Neural cell (in vitro differentiated cells): ENCODE measurements at regions not wholly inside any gene's neighbourhood (a gene's known extent, or its start where the extent isn't known, plus 50 kb on each side); places are given as distances from the start of the nearest gene placed in this dataset.

Experiments used
- EZH2 ChIP-seq: fragments of 200-600, 300-800 bp; shearing (Covaris generic), sonication (generic); IDR thresholded peaks from 2 replicates; pipeline ENCODE4 v1.6.1; 2014; ENCODE audit warnings: antibody characterized with exemption, low read length, borderline replicate concordance, mild to moderate bottlenecking; ENCODE audit not compliant: insufficient read depth, poor library complexity, severe bottlenecking
- MXI1 ChIP-seq: fragments of 450-650 bp; conservative IDR thresholded peaks from 2 replicates; pipeline ENCODE4 v1.6.1; 2014; ENCODE audit warnings: antibody characterized with exemption, mild to moderate bottlenecking; ENCODE audit not compliant: poor library complexity, severe bottlenecking
- TF ChIP-seq, protein P1 (sequence below): fragments of 450-650 bp; IDR thresholded peaks from 2 replicates; pipeline ENCODE4 v1.5.1; 2014; ENCODE audit warnings: antibody characterized with exemption, mild to moderate bottlenecking, moderate library complexity; ENCODE audit not compliant: poor library complexity, severe bottlenecking

DNA sequence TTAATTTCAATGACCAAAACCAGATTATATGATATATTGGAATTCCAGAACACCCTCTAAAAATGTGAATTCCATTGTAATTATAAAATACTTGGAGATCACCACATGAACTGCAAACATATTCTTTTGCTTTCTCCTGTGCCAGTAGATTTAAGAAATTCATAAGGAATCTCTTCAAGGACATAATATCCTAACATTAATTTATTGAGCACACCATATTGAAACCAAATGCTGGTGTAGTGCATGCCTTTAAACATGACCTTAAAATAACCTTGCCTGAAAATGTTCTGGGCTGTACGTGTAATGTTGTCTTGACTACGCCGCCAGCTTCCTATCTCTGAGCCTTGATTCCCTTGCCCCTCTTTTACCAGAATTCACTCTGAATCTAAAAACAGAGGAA lies 205.0 kb upstream of the ACTBL2 start:
- TF ChIP-seq EZH2 (no peak), MXI1 (no peak)
- TF ChIP-seq, protein P1, sequence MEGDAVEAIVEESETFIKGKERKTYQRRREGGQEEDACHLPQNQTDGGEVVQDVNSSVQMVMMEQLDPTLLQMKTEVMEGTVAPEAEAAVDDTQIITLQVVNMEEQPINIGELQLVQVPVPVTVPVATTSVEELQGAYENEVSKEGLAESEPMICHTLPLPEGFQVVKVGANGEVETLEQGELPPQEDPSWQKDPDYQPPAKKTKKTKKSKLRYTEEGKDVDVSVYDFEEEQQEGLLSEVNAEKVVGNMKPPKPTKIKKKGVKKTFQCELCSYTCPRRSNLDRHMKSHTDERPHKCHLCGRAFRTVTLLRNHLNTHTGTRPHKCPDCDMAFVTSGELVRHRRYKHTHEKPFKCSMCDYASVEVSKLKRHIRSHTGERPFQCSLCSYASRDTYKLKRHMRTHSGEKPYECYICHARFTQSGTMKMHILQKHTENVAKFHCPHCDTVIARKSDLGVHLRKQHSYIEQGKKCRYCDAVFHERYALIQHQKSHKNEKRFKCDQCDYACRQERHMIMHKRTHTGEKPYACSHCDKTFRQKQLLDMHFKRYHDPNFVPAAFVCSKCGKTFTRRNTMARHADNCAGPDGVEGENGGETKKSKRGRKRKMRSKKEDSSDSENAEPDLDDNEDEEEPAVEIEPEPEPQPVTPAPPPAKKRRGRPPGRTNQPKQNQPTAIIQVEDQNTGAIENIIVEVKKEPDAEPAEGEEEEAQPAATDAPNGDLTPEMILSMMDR: no peak
